ENCODE measurements at regions not wholly inside any gene's neighbourhood (a gene's known extent, or its start where the extent isn't known, plus 50 kb on each side); places are given as distances from the start of the nearest gene placed in this dataset.

GRCh38 chr15:85955501-85956391 is 123.9 kb upstream of the AGBL1 start:
- no peak for DNase-seq (ENCODE audit: low spot score)
- H3K27ac Mint-ChIP-seq (ENCODE audit: unreplicated experiment), result no peak overlapping the region
- no peaks in the 10 kb centered on the region for H3K36me3 Mint-ChIP-seq (ENCODE audit: low read depth, unreplicated experiment)
- no peak overlapping the region for H3K4me3 Mint-ChIP-seq (ENCODE audit: unreplicated experiment)
- no peaks in the 10 kb centered on the region for H3K9me3 Mint-ChIP-seq (ENCODE audit: unreplicated experiment)
- TF ChIP-seq, protein P1, sequence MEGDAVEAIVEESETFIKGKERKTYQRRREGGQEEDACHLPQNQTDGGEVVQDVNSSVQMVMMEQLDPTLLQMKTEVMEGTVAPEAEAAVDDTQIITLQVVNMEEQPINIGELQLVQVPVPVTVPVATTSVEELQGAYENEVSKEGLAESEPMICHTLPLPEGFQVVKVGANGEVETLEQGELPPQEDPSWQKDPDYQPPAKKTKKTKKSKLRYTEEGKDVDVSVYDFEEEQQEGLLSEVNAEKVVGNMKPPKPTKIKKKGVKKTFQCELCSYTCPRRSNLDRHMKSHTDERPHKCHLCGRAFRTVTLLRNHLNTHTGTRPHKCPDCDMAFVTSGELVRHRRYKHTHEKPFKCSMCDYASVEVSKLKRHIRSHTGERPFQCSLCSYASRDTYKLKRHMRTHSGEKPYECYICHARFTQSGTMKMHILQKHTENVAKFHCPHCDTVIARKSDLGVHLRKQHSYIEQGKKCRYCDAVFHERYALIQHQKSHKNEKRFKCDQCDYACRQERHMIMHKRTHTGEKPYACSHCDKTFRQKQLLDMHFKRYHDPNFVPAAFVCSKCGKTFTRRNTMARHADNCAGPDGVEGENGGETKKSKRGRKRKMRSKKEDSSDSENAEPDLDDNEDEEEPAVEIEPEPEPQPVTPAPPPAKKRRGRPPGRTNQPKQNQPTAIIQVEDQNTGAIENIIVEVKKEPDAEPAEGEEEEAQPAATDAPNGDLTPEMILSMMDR (IDR thresholded peaks at IDR 0.05; ENCODE audit: unreplicated experiment), result no peak
- no peaks in the 10 kb centered on the region for H3K27me3 Mint-ChIP-seq (ENCODE audit: unreplicated experiment)
- H3K4me1 Mint-ChIP-seq (ENCODE audit: unreplicated experiment), result no peaks in the 10 kb centered on the region

DNA sequence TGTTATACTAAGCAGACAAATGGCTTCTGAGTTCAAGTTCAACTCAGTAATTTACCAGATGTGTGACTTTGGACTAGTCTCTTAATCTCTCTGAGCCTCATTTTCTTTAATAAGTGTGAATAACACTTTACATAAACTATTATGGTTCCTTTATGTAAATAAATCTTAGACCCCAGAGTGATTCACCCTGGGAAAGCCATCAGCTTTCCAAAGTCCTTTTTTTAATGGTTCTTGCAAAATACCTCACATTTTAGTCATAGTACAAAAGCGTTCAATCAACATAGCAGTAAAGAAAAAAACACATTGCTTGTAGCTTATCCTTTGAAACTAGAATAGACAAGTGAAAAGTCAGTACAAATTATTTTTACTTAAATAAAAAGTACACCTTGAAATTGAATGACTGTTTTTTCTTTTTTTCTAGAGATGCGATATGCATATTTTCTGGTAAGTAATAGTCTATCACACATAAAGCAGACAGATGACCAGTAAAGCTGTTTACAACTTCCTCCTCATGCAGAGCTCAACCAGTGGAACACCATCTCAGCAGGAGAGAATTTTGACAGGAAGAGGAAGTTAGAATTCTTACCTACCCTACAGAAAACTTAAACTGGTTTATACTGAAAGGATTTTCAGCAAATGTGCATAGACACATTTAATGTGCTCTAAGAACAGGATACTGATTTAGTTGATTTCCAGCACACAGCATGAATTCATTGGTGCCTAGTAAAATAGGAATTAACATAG is 123.0 kb upstream of the AGBL1 start:
- H3K27me3 Mint-ChIP-seq (ENCODE audit: unreplicated experiment), result peaks cover 2% of the 10 kb centered on the region
- H3K9me3 Mint-ChIP-seq (ENCODE audit: unreplicated experiment), result no peaks in the 10 kb centered on the region
- no peaks in the 10 kb centered on the region for H3K36me3 Mint-ChIP-seq (ENCODE audit: low read depth, unreplicated experiment)
- H3K4me3 Mint-ChIP-seq (ENCODE audit: unreplicated experiment), result no peak overlapping the region
- H3K27ac Mint-ChIP-seq (ENCODE audit: unreplicated experiment), result no peak overlapping the region
- H3K4me1 Mint-ChIP-seq (ENCODE audit: unreplicated experiment), result no peaks in the 10 kb centered on the region
- DNase-seq (ENCODE audit: low spot score), result no peak
- TF ChIP-seq, protein P1 (IDR thresholded peaks at IDR 0.05; ENCODE audit: unreplicated experiment), result no peak

DNA sequence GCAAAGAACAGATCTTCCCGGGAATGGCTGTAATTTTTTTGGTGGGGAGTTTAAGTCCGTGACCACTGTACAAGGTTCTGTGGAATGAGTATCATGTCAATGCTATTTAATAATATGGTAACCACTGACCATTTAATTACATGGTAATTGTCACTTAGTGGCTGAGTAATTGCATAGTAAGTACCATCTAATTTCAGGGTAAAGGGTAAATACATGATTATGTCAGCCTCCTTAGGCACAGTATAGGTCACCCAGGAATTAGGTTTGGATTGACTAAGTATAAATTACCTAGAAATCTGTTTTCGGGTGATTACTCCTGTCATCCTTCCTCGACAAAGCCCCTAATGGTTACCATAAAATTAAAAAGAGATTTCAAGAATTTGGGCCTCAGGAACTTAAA is 120.1 kb upstream of the AGBL1 start:
- TF ChIP-seq, protein P1 (IDR thresholded peaks at IDR 0.05; ENCODE audit: unreplicated experiment), result no peak
- peaks cover 1% of the 10 kb centered on the region for H3K4me1 Mint-ChIP-seq (ENCODE audit: unreplicated experiment)
- no peaks in the 10 kb centered on the region for H3K36me3 Mint-ChIP-seq (ENCODE audit: low read depth, unreplicated experiment)
- H3K4me3 Mint-ChIP-seq (ENCODE audit: unreplicated experiment), result no peak overlapping the region
- H3K27ac Mint-ChIP-seq (ENCODE audit: unreplicated experiment), result no peak overlapping the region
- H3K9me3 Mint-ChIP-seq (ENCODE audit: unreplicated experiment), result no peaks in the 10 kb centered on the region
- DNase-seq (ENCODE audit: low spot score), result no peak
- H3K27me3 Mint-ChIP-seq (ENCODE audit: unreplicated experiment), result peaks cover 2% of the 10 kb centered on the region

GRCh38 chr15:85960381-85960780 is 119.3 kb upstream of the AGBL1 start:
- peaks cover 3% of the 10 kb centered on the region for H3K4me1 Mint-ChIP-seq (ENCODE audit: unreplicated experiment)
- no peak overlapping the region for H3K4me3 Mint-ChIP-seq (ENCODE audit: unreplicated experiment)
- no peak for DNase-seq (ENCODE audit: low spot score)
- TF ChIP-seq, protein P1 (IDR thresholded peaks at IDR 0.05; ENCODE audit: unreplicated experiment), result no peak
- no peaks in the 10 kb centered on the region for H3K36me3 Mint-ChIP-seq (ENCODE audit: low read depth, unreplicated experiment)
- H3K9me3 Mint-ChIP-seq (ENCODE audit: unreplicated experiment), result no peaks in the 10 kb centered on the region
- no peak overlapping the region for H3K27ac Mint-ChIP-seq (ENCODE audit: unreplicated experiment)
- H3K27me3 Mint-ChIP-seq (ENCODE audit: unreplicated experiment), result peaks cover 2% of the 10 kb centered on the region

GRCh38 chr15:85961821-85962220 is 117.8 kb upstream of the AGBL1 start:
- Mint-ChIP-seq H3K27ac (ENCODE audit: unreplicated experiment) (no peak overlapping the region), H3K36me3 (ENCODE audit: low read depth, unreplicated experiment) (no peaks in the 10 kb centered on the region), H3K4me1 (ENCODE audit: unreplicated experiment) (peaks cover 3% of the 10 kb centered on the region), H3K9me3 (ENCODE audit: unreplicated experiment) (no peaks in the 10 kb centered on the region), H3K4me3 (ENCODE audit: unreplicated experiment) (no peak overlapping the region), H3K27me3 (ENCODE audit: unreplicated experiment) (peaks cover 2% of the 10 kb centered on the region)
- no peak for DNase-seq (ENCODE audit: low spot score)
- TF ChIP-seq, protein P1 (IDR thresholded peaks at IDR 0.05; ENCODE audit: unreplicated experiment), result no peak

Measured in endothelial cell (in vitro differentiated cells).